HepG2 (cell line): ENCODE measurements at regions not wholly inside any gene's neighbourhood (a gene's known extent, or its start where the extent isn't known, plus 50 kb on each side); places are given as distances from the start of the nearest gene placed in this dataset.

Experiments used
- ATAC-seq: fragments of 200-7000 bp; cut with Tn5 transposase; 3 replicates; pipeline ENCODE4 v1.9.1; 2020; ENCODE audit warnings: mild to moderate bottlenecking, moderate library complexity
- BruUV-seq: library from RNA; stranded (reverse); fragments of 400-500 nt; replicated peaks from 2 replicates; lab custom pipeline; 2021; lab: Mats Ljungman, UMichigan
- CTCF ChIA-PET: fragments of 300-600 bp; formaldehyde crosslinking; extraction: SDS; loops from one replicate; lab custom pipeline; 2021; ENCODE audit warnings: low total read pairs, inconsistent platforms, low intra/inter-chr PET ratio; lab: Yijun Ruan, JAX
- POLR2A ChIA-PET: fragments of 350-600 bp; sonication (Branson Sonifier 250); formaldehyde crosslinking; loops from one replicate; lab custom pipeline; 2020; ENCODE audit warnings: antibody characterized with exemption, inconsistent platforms; lab: Yijun Ruan, JAX
- DNase-seq: peaks from one replicate; pipeline ENCODE4 v3.0.0-alpha.2; 2015; ENCODE audit warnings: low spot score
- FAIRE-seq: peaks from 3 replicates; lab custom pipeline; 2011; peaks lifted over from hg19 to GRCh38; lab: Jason Lieb, UNC
- H2AFZ ChIP-seq: one replicate; pipeline ENCODE4 v1.6.1; 2011; ENCODE audit warnings: low read length, inconsistent platforms
- H3K27ac ChIP-seq: fragments of 300-600 bp; 3 replicates; pipeline ENCODE4 v1.8.0; 2011; ENCODE audit warnings: mixed run types, mild to moderate bottlenecking, mixed read lengths, low read length, inconsistent platforms; ENCODE audit not compliant: insufficient read depth; ENCODE audit errors: extremely low read length
- H3K27me3 ChIP-seq, 2 experiments: fragments of 200-600 bp in 1 of 2; 2 replicates in 1 of 2; 3 replicates in 1 of 2; pipeline versions ENCODE4 v1.6.0 to v1.8.0; 2011; ENCODE audit warnings: low read length in 2 of 2, mild to moderate bottlenecking in 2 of 2, moderate library complexity in 2 of 2, inconsistent platforms in 1 of 2; ENCODE audit not compliant: insufficient read depth in 2 of 2, control insufficient read depth in 1 of 2
- H3K36me3 ChIP-seq, 2 experiments: fragments of 200-600 bp in 1 of 2; replicated peaks in 1 of 2; 2 replicates in 1 of 2; 3 replicates in 1 of 2; pipeline versions ENCODE4 v1.5.1 to v1.8.0; 2011; ENCODE audit warnings: low read length in 2 of 2, inconsistent platforms in 1 of 2; ENCODE audit not compliant: insufficient read depth in 2 of 2, control insufficient read depth in 1 of 2
- H3K4me1 ChIP-seq: 2 replicates; pipeline ENCODE4 v1.5.1; 2012; ENCODE audit warnings: low read length, inconsistent platforms; ENCODE audit not compliant: insufficient read depth
- H3K4me2 ChIP-seq: 2 replicates; pipeline ENCODE4 v1.6.0; 2011; ENCODE audit warnings: low read depth, low read length, inconsistent platforms
- H3K4me3 ChIP-seq, 3 experiments: fragments of 200-600 bp in 1 of 3; sonication (generic), shearing (Covaris generic) in 1 of 3; replicated peaks in 1 of 3; 2 replicates each; pipeline ENCODE4 v1.5.1; 2011 to 2016; ENCODE audit warnings: low read length in 3 of 3, inconsistent platforms in 2 of 3, low read depth in 2 of 3, mild to moderate bottlenecking in 2 of 3, control low read depth in 1 of 3, mixed read lengths in 1 of 3; ENCODE audit not compliant: insufficient read depth in 1 of 3
- H3K79me2 ChIP-seq: one replicate; pipeline ENCODE4 v1.6.1; 2011; ENCODE audit warnings: low read length, inconsistent platforms; ENCODE audit not compliant: insufficient read depth
- H3K9ac ChIP-seq: 2 replicates; pipeline ENCODE4 v1.6.0; 2011; ENCODE audit warnings: mild to moderate bottlenecking, low read depth, low read length, inconsistent platforms; ENCODE audit not compliant: insufficient read depth
- H3K9me3 ChIP-seq: 2 replicates; pipeline ENCODE4 v1.5.1; 2012; ENCODE audit warnings: mild to moderate bottlenecking, low read length
- H4K20me1 ChIP-seq: 2 replicates; pipeline ENCODE4 v1.6.0; 2011; ENCODE audit warnings: inconsistent platforms, mild to moderate bottlenecking, low read length, moderate library complexity; ENCODE audit not compliant: insufficient read depth
- CHD2 ChIP-seq: IDR thresholded peaks from 2 replicates; pipeline ENCODE4 v1.6.1; 2011; ENCODE audit warnings: low read depth, low read length, improper control_type of control experiment
- KDM4B ChIP-seq: sonication (generic); formaldehyde crosslinking; IDR thresholded peaks from 2 replicates; pipeline ENCODE4 v1.4.0; 2020; ENCODE audit warnings: missing genetic modification reagents
- MAFK ChIP-seq, 2 experiments: IDR thresholded peaks in 1 of 2; conservative IDR thresholded peaks in 1 of 2; 2 replicates each; pipeline ENCODE4 v1.6.1; 2011; ENCODE audit warnings: improper control_type of control experiment in 2 of 2, low read length in 2 of 2
- MBNL3 ChIP-seq: fragments of 250-450 bp; sonication (Bioruptor Pico); conservative IDR thresholded peaks from 2 replicates; pipeline ENCODE4 v1.8.0; 2022; ENCODE audit warnings: mild to moderate bottlenecking, inconsistent platforms
- SNAPC2 ChIP-seq: sonication (generic); formaldehyde crosslinking; IDR thresholded peaks from 2 replicates; pipeline ENCODE4 v1.8.1; 2022; ENCODE audit warnings: mild to moderate bottlenecking, missing genetic modification reagents
- THYN1 ChIP-seq: sonication (generic); formaldehyde crosslinking; IDR thresholded peaks from 2 replicates; pipeline ENCODE4 v1.8.1; 2023; ENCODE audit warnings: low read depth, mild to moderate bottlenecking, moderate library complexity, missing genetic modification reagents, borderline replicate concordance
- ZNF709 ChIP-seq: sonication (generic); formaldehyde crosslinking; IDR thresholded peaks from 2 replicates; pipeline ENCODE4 v1.5.0; 2020; ENCODE audit warnings: mild to moderate bottlenecking, missing genetic modification reagents
- WGBS: methylation state at CpG from one replicate; pipeline ENCODE4 v1.1.6; 2017; ENCODE audit warnings: low lambda C conversion rate; 5-methylcytosine and 5-hydroxymethylcytosine counted together
- in situ Hi-C: cut with HindIII; loops from 2 replicates; pipeline ENCODE4 v1.10.0; 2017; ENCODE audit warnings: low pct_unique_long_range_greater_than_20kb; ENCODE audit not compliant: extremely low pct_ligation_motif_present
- intact Hi-C: fragments of 100-400 bp; cut with micrococcal nuclease; formaldehyde crosslinking; loops from one replicate; pipeline ENCODE4 v1.10.0; 2022; ENCODE audit not compliant: unreplicated experiment
- TF ChIP-seq, protein P1 (sequence below): sonication (generic); formaldehyde crosslinking; IDR thresholded peaks from 2 replicates; pipeline ENCODE4 v1.8.1; 2023; ENCODE audit warnings: mild to moderate bottlenecking, missing genetic modification reagents

DNA sequence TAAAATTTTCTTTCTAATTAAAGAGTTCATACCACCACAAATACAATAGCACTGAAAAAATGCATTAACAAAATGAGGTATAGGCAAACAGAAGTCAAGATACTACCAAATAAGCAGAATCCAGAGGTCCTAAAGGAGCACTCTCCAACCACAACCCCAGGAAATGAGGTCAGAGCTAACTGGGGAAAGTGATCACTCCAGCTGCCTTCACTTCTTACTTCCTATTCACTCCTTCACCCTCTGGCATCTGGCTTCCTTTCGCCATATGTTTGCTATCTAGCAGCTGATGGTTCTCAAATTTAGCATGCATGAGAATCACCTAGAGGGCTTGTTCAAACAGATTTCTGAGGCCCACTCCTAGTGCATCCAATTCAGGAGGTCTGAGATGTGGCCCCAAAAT lies 212.6 kb upstream of the ACVR2A start:
- Histone ChIP-seq H3K9ac (no peak overlapping the region), H3K9me3 (no peaks in the 10 kb centered on the region), H3K27ac (no peak overlapping the region), H3K4me2 (no peak overlapping the region), H3K79me2 (no peaks in the 10 kb centered on the region), H3K27me3 (no peaks in the 10 kb centered on the region), H3K4me3 (no peak overlapping the region), H4K20me1 (no peaks in the 10 kb centered on the region), H3K4me1 (no peaks in the 10 kb centered on the region), H3K36me3 (no peaks in the 10 kb centered on the region), H2AFZ (no peak overlapping the region)
- intact Hi-C loops, result no loop called here
- no peak for ATAC-seq
- no TSS peak for BruUV-seq
- ChIA-PET CTCF (no interaction called here), POLR2A (no interaction called here)
- in situ Hi-C loops, result no loop called here
- 64% methylated on average over 1 of the region's 1 CpG for WGBS
- 0 out of 4 replicates have a peak, but pooled peaks have one; percentile 9 to 26 for TF ChIP-seq MAFK (conservative IDR thresholded peaks at IDR 0.05 in 1 of 2, IDR thresholded peaks at IDR 0.05 in 1 of 2; ENCODE audit: low read length in 2 of 2)
- TF ChIP-seq THYN1 (CRISPR knock-in tag), result no peak
- DNase-seq, result no peak
- no peak for FAIRE-seq

DNA sequence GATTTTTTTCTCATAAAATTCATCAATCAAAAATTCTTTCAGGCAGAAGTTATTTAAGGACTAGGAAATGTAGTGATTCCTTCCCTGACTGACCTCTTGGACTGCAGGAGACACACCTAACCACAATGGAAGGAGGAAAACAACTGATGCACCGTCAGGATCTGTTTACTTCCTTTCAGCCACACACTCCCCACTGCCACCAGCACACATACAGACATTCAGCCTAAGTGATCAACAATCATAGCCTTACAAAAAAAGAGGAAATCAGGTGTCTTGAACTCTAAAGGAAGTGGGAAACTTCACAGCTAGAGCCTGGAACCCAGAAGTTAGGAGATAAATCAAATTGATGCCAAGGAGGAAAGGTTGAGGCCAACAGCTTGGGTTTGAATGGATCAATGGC lies 213.5 kb upstream of the ACVR2A start:
- no TSS peak for BruUV-seq
- no peak for DNase-seq
- ChIA-PET CTCF (no interaction called here), POLR2A (no interaction called here)
- Histone ChIP-seq H2AFZ (no peak overlapping the region), H3K79me2 (no peaks in the 10 kb centered on the region), H4K20me1 (no peaks in the 10 kb centered on the region), H3K4me1 (no peaks in the 10 kb centered on the region), H3K4me2 (no peak overlapping the region), H3K9ac (no peak overlapping the region), H3K27ac (no peak overlapping the region), H3K4me3 (no peak overlapping the region), H3K27me3 (no peaks in the 10 kb centered on the region), H3K36me3 (no peaks in the 10 kb centered on the region), H3K9me3 (no peaks in the 10 kb centered on the region)
- intact Hi-C loops, result no loop called here
- in situ Hi-C loops, result no loop called here
- 0% methylated on average over 1 of the region's 1 CpG for WGBS
- FAIRE-seq, result no peak
- TF ChIP-seq, protein P1, sequence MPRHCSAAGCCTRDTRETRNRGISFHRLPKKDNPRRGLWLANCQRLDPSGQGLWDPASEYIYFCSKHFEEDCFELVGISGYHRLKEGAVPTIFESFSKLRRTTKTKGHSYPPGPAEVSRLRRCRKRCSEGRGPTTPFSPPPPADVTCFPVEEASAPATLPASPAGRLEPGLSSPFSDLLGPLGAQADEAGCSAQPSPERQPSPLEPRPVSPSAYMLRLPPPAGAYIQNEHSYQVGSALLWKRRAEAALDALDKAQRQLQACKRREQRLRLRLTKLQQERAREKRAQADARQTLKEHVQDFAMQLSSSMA (CRISPR knock-in tag), result no peak
- TF ChIP-seq ZNF709 (CRISPR knock-in tag), result no peak
- no peak for TF ChIP-seq MBNL3 (CRISPR knock-in tag)
- TF ChIP-seq KDM4B, result no peak
- TF ChIP-seq CHD2, result no peak
- TF ChIP-seq SNAPC2 (CRISPR knock-in tag), result no peak
- ATAC-seq, result no peak
